Panc1 (cell line): ENCODE measurements at regions not wholly inside any gene's neighbourhood (a gene's known extent, or its start where the extent isn't known, plus 50 kb on each side); places are given as distances from the start of the nearest gene placed in this dataset.

Experiments
- CTCF ChIP-seq: fragments of 450-650 bp; IDR thresholded peaks from 2 replicates; pipeline ENCODE4 v1.5.1; 2017; ENCODE audit warnings: mild to moderate bottlenecking
- POLR2AphosphoS5 ChIP-seq: IDR thresholded peaks from 2 replicates; pipeline ENCODE4 v1.6.1; 2012; ENCODE audit warnings: mild to moderate bottlenecking, low read depth, low read length, moderate library complexity
- REST ChIP-seq, 2 experiments: IDR thresholded peaks; 2 replicates each; pipeline ENCODE4 v1.6.1; 2011 to 2012; ENCODE audit warnings: low read depth in 2 of 2, control low read depth in 1 of 2, low read length in 1 of 2, mild to moderate bottlenecking in 1 of 2, moderate library complexity in 1 of 2; ENCODE audit not compliant: insufficient read depth in 1 of 2
- SIN3A ChIP-seq: IDR thresholded peaks from 2 replicates; pipeline ENCODE4 v1.6.1; 2012; ENCODE audit warnings: low read depth, mild to moderate bottlenecking, low read length, moderate library complexity, borderline replicate concordance; ENCODE audit not compliant: insufficient read depth

- TF ChIP-seq CTCF (no peak), POLR2AphosphoS5 (no peak), SIN3A (no peak), REST (IDR thresholded peaks at IDR 0.05; ENCODE audit: insufficient read depth in 1 of 2, low read depth in 2 of 2, low read length in 1 of 2) (no peak)
Observed at GRCh38 chr4:60934566-60935295, 265.4 kb upstream of the ADGRL3 start.
